ENCODE measurements at regions not wholly inside any gene's neighbourhood (a gene's known extent, or its start where the extent isn't known, plus 50 kb on each side); places are given as distances from the start of the nearest gene placed in this dataset.

GRCh38 chr1:88134983-88135921 lies 548.8 kb upstream of the PKN2 start:
- no peaks in the 10 kb centered on the region for H3K36me3 ChIP-seq (ENCODE audit: insufficient read depth, low read length, poor library complexity, severe bottlenecking)
- H3K27me3 ChIP-seq (replicated peaks; ENCODE audit: insufficient read depth, low read depth, low read length, poor library complexity), result no peaks in the 10 kb centered on the region
- no peak overlapping the region for H3K4me3 ChIP-seq (ENCODE audit: low read depth, low read length, poor library complexity, severe bottlenecking)
- BruUV-seq (replicated peaks), result no TSS peak
- DNase-seq (ENCODE audit: low spot score), result no peak
- intact Hi-C loops (cut with micrococcal nuclease; ENCODE audit: unreplicated experiment), result no loop called here
- ChIA-PET CTCF (no interaction called here), POLR2A (ENCODE audit: low non-redundant PET) (no interaction called here)
- H3K27ac ChIP-seq (ENCODE audit: low read depth, low read length, poor library complexity, severe bottlenecking), result no peak overlapping the region
- TF ChIP-seq EZH2 (IDR thresholded peaks at IDR 0.05; ENCODE audit: borderline replicate concordance, low read depth, low read length, poor library complexity, severe bottlenecking) (no peak), CTCF (conservative IDR thresholded peaks at IDR 0.05; ENCODE audit: low read depth, low read length) (no peak)
- H3K4me1 ChIP-seq (ENCODE audit: insufficient read depth, low read length, poor library complexity, severe bottlenecking), result peaks cover 6% of the 10 kb centered on the region
- no peaks in the 10 kb centered on the region for H3K9me3 ChIP-seq (ENCODE audit: low read depth, low read length, poor library complexity, severe bottlenecking)

GRCh38 chr1:88139633-88140032 lies 544.4 kb upstream of the PKN2 start:
- H3K27me3 ChIP-seq (replicated peaks; ENCODE audit: insufficient read depth, low read depth, low read length, poor library complexity), result no peaks in the 10 kb centered on the region
- CTCF ChIA-PET, result no interaction called here
- no peak overlapping the region for H3K4me3 ChIP-seq (ENCODE audit: low read depth, low read length, poor library complexity, severe bottlenecking)
- H3K36me3 ChIP-seq (ENCODE audit: insufficient read depth, low read length, poor library complexity, severe bottlenecking), result no peaks in the 10 kb centered on the region
- no peak for TF ChIP-seq CTCF (conservative IDR thresholded peaks at IDR 0.05; ENCODE audit: low read depth, low read length)
- TF ChIP-seq EZH2 (IDR thresholded peaks at IDR 0.05; ENCODE audit: borderline replicate concordance, low read depth, low read length, poor library complexity, severe bottlenecking), result no peak
- BruUV-seq (replicated peaks), result no TSS peak
- no peak overlapping the region for H3K27ac ChIP-seq (ENCODE audit: low read depth, low read length, poor library complexity, severe bottlenecking)
- peaks cover 6% of the 10 kb centered on the region for H3K4me1 ChIP-seq (ENCODE audit: insufficient read depth, low read length, poor library complexity, severe bottlenecking)
- no peaks in the 10 kb centered on the region for H3K9me3 ChIP-seq (ENCODE audit: low read depth, low read length, poor library complexity, severe bottlenecking)
- DNase-seq (ENCODE audit: low spot score), result no peak
- intact Hi-C loops (cut with micrococcal nuclease; ENCODE audit: unreplicated experiment), result no loop called here
- POLR2A ChIA-PET (ENCODE audit: low non-redundant PET), result no interaction called here

- TF ChIP-seq CTCF (conservative IDR thresholded peaks at IDR 0.05; ENCODE audit: low read depth, low read length), result no peak
- no peak for TF ChIP-seq EZH2 (IDR thresholded peaks at IDR 0.05; ENCODE audit: borderline replicate concordance, low read depth, low read length, poor library complexity, severe bottlenecking)
- Histone ChIP-seq H3K27me3 (replicated peaks; ENCODE audit: insufficient read depth, low read depth, low read length, poor library complexity) (no peaks in the 10 kb centered on the region), H3K4me1 (ENCODE audit: insufficient read depth, low read length, poor library complexity, severe bottlenecking) (peaks cover 6% of the 10 kb centered on the region), H3K4me3 (ENCODE audit: low read depth, low read length, poor library complexity, severe bottlenecking) (no peak overlapping the region), H3K36me3 (ENCODE audit: insufficient read depth, low read length, poor library complexity, severe bottlenecking) (no peaks in the 10 kb centered on the region), H3K9me3 (ENCODE audit: low read depth, low read length, poor library complexity, severe bottlenecking) (no peaks in the 10 kb centered on the region), H3K27ac (ENCODE audit: low read depth, low read length, poor library complexity, severe bottlenecking) (no peak overlapping the region)
- no peak for DNase-seq (ENCODE audit: low spot score)
- POLR2A ChIA-PET (ENCODE audit: low non-redundant PET), result no interaction called here
- CTCF ChIA-PET, result no interaction called here
- BruUV-seq (replicated peaks), result no TSS peak
- intact Hi-C loops (cut with micrococcal nuclease; ENCODE audit: unreplicated experiment), result no loop called here
Measured at GRCh38 chr1:88140325-88140724, 543.7 kb upstream of the PKN2 start.

Data from A673 (cell line).